ENCODE measurements at regions not wholly inside any gene's neighbourhood (a gene's known extent, or its start where the extent isn't known, plus 50 kb on each side); places are given as distances from the start of the nearest gene placed in this dataset.

DNA sequence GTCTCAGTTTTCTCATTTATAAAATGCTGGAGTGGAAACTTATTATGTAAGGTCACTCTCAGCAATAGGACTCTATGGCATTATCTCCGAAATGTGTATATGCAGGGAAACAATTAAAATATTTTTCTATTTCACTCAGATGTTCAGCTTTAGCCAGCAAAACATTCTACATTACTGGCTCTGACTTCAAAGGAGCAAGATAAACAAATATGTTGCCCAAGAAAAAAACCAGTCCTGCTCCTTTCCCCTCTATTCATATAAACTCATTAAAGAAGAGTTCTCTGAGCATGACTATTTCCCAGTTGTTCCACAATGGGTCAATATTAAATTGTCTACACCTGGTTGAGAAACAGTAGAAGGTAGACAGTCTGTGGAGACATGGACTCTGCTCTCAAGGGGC, 155.0 kb downstream of the NPR3 start:
- TF ChIP-seq, protein P1, sequence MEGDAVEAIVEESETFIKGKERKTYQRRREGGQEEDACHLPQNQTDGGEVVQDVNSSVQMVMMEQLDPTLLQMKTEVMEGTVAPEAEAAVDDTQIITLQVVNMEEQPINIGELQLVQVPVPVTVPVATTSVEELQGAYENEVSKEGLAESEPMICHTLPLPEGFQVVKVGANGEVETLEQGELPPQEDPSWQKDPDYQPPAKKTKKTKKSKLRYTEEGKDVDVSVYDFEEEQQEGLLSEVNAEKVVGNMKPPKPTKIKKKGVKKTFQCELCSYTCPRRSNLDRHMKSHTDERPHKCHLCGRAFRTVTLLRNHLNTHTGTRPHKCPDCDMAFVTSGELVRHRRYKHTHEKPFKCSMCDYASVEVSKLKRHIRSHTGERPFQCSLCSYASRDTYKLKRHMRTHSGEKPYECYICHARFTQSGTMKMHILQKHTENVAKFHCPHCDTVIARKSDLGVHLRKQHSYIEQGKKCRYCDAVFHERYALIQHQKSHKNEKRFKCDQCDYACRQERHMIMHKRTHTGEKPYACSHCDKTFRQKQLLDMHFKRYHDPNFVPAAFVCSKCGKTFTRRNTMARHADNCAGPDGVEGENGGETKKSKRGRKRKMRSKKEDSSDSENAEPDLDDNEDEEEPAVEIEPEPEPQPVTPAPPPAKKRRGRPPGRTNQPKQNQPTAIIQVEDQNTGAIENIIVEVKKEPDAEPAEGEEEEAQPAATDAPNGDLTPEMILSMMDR (optimal IDR thresholded peaks at IDR 0.05 in 1 of 3, IDR thresholded peaks at IDR 0.05 in 1 of 3, conservative IDR thresholded peaks at IDR 0.05 in 1 of 3; ENCODE audit: extremely low read depth in 1 of 3, insufficient read depth in 2 of 3, low read length in 3 of 3), result no peak
- TF ChIP-seq EZH2 (IDR thresholded peaks at IDR 0.05; ENCODE audit: low read length), result no peak
